B cell (primary cell): ENCODE measurements at regions not wholly inside any gene's neighbourhood (a gene's known extent, or its start where the extent isn't known, plus 50 kb on each side); places are given as distances from the start of the nearest gene placed in this dataset.

Source experiments
- EZH2 ChIP-seq: IDR thresholded peaks from 2 replicates; pipeline ENCODE4 v1.6.1; 2012; ENCODE audit warnings: borderline replicate concordance, low read depth, mild to moderate bottlenecking, moderate library complexity, low read length; ENCODE audit not compliant: insufficient read depth, poor library complexity, severe bottlenecking
- TF ChIP-seq, protein P1 (sequence below): fragments of 200-600 bp; IDR thresholded peaks from one replicate; pipeline ENCODE4 v1.8.0; 2022; ENCODE audit warnings: antibody characterized with exemption, mild to moderate bottlenecking

DNA sequence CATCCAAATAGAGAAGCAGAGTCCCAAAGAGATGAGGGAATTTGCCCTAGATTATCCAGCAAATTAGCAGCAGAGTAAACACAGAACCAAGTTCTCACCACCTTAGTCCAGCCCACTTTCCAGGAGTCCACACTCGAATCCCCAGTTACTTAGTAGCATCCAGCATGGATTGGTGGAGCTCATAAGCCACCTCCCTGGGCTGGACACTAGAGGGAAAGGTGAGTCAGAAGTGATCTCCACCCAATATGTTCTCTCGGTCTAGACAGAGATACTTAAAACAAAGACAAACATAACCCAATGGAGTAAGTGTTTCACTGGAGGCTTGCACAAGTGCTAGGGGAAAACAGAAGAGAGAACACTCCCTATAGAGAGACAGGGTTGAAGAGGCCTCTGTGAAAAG lies 105.1 kb upstream of the CPEB2 start:
- TF ChIP-seq, protein P1, sequence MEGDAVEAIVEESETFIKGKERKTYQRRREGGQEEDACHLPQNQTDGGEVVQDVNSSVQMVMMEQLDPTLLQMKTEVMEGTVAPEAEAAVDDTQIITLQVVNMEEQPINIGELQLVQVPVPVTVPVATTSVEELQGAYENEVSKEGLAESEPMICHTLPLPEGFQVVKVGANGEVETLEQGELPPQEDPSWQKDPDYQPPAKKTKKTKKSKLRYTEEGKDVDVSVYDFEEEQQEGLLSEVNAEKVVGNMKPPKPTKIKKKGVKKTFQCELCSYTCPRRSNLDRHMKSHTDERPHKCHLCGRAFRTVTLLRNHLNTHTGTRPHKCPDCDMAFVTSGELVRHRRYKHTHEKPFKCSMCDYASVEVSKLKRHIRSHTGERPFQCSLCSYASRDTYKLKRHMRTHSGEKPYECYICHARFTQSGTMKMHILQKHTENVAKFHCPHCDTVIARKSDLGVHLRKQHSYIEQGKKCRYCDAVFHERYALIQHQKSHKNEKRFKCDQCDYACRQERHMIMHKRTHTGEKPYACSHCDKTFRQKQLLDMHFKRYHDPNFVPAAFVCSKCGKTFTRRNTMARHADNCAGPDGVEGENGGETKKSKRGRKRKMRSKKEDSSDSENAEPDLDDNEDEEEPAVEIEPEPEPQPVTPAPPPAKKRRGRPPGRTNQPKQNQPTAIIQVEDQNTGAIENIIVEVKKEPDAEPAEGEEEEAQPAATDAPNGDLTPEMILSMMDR = no peak
- TF ChIP-seq EZH2 = no peak
